DND-41 (cell line): ENCODE measurements at regions not wholly inside any gene's neighbourhood (a gene's known extent, or its start where the extent isn't known, plus 50 kb on each side); places are given as distances from the start of the nearest gene placed in this dataset.

Source experiments
- ATAC-seq: fragments of 200-7000 bp; cut with Tn5 transposase; 3 replicates; pipeline ENCODE4 v1.9.1; 2021; ENCODE audit warnings: low read depth; ENCODE audit not compliant: insufficient read depth
- DNase-seq: peaks from one replicate; pipeline ENCODE4 v3.0.0-alpha.2; 2020
- H2AFZ ChIP-seq: 2 replicates; pipeline ENCODE4 v1.6.0; 2012; ENCODE audit warnings: low read depth, low read length
- H3K27ac ChIP-seq: 2 replicates; pipeline ENCODE4 v1.5.1; 2012; ENCODE audit warnings: low read length, inconsistent platforms
- H3K27me3 ChIP-seq: fragments of 200-600 bp; sonication (generic); 2 replicates; pipeline ENCODE4 v1.6.0; 2012; ENCODE audit warnings: low read length, mild to moderate bottlenecking, inconsistent platforms; ENCODE audit not compliant: insufficient read depth, poor library complexity
- H3K36me3 ChIP-seq: 2 replicates; pipeline ENCODE4 v1.5.1; 2012; ENCODE audit warnings: low read length, inconsistent platforms; ENCODE audit not compliant: insufficient read depth
- H3K4me1 ChIP-seq: 2 replicates; pipeline ENCODE4 v1.5.1; 2012; ENCODE audit warnings: mild to moderate bottlenecking, low read length; ENCODE audit not compliant: insufficient read depth
- H3K4me2 ChIP-seq: 2 replicates; pipeline ENCODE4 v1.6.0; 2012; ENCODE audit warnings: mild to moderate bottlenecking, moderate library complexity, low read length, inconsistent platforms; ENCODE audit not compliant: insufficient read depth
- H3K4me3 ChIP-seq, 2 experiments: fragments of 200-600 bp in 1 of 2; shearing (Covaris generic) in 1 of 2; 2 replicates each; pipeline ENCODE4 v1.5.1; 2012 to 2016; ENCODE audit warnings: inconsistent platforms in 2 of 2, low read length in 2 of 2, mild to moderate bottlenecking in 2 of 2, low read depth in 1 of 2, moderate library complexity in 1 of 2
- H3K79me2 ChIP-seq: 2 replicates; pipeline ENCODE4 v1.6.0; 2012; ENCODE audit warnings: low read length, inconsistent platforms; ENCODE audit not compliant: insufficient read depth
- H3K9ac ChIP-seq: 2 replicates; pipeline ENCODE4 v1.6.0; 2012; ENCODE audit warnings: low read depth, mild to moderate bottlenecking, inconsistent platforms, low read length, moderate library complexity
- H3K9me3 ChIP-seq: 2 replicates; pipeline ENCODE4 v1.5.1; 2012; ENCODE audit warnings: low read length, moderate library complexity, mild to moderate bottlenecking, inconsistent platforms; ENCODE audit not compliant: insufficient read depth, severe bottlenecking
- H4K20me1 ChIP-seq: 2 replicates; pipeline ENCODE4 v1.6.0; 2012; ENCODE audit warnings: low read length; ENCODE audit not compliant: insufficient read depth
- CTCF ChIP-seq: IDR thresholded peaks from 2 replicates; pipeline ENCODE4 v1.5.1; 2012; ENCODE audit warnings: borderline replicate concordance, low read length, moderate library complexity, mild to moderate bottlenecking; ENCODE audit not compliant: poor library complexity, severe bottlenecking; ENCODE audit errors: extremely low read depth
- EZH2 ChIP-seq: IDR thresholded peaks from 3 replicates; pipeline ENCODE4 v1.6.1; 2012; ENCODE audit warnings: borderline replicate concordance, low read depth, mild to moderate bottlenecking, moderate library complexity, low read length, inconsistent platforms; ENCODE audit not compliant: severe bottlenecking

DNA sequence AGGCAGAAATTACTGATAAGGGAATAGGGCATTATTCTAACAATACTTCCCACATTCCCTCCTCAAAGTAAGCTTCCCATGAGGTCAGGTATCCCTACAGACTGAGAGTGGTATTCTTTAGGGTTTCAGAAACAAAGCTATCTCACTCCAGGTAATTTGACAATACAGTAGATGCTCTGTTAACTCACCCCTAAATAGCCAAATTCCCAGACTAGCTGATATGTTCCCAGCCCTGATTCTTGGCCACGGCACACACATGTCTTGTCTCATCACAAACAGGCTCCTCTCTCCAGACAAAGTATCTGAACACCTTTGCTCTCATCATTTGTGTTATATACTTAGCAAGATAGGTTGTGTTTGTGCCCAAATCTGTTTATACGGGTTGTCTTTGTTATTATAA lies 139.9 kb downstream of the ZNF608 start:
- no peaks in the 10 kb centered on the region for H3K27me3 ChIP-seq
- no peaks in the 10 kb centered on the region for H3K9me3 ChIP-seq
- H3K36me3 ChIP-seq = no peaks in the 10 kb centered on the region
- no peaks in the 10 kb centered on the region for H3K79me2 ChIP-seq
- no peak overlapping the region for H3K4me3 ChIP-seq
- H2AFZ ChIP-seq = no peak overlapping the region
- no peak overlapping the region for H3K27ac ChIP-seq
- H3K4me2 ChIP-seq = no peak overlapping the region
- DNase-seq (no peak), ATAC-seq (no peak)
- TF ChIP-seq EZH2 (no peak), CTCF (no peak)
- H3K9ac ChIP-seq = no peak overlapping the region
- peaks cover 14% of the 10 kb centered on the region for H3K4me1 ChIP-seq
- H4K20me1 ChIP-seq = no peaks in the 10 kb centered on the region

GRCh38 chr5:124606093-124606492 lies 140.3 kb downstream of the ZNF608 start:
- no peak overlapping the region for H3K4me2 ChIP-seq
- no peaks in the 10 kb centered on the region for H3K27me3 ChIP-seq
- H3K36me3 ChIP-seq = no peaks in the 10 kb centered on the region
- H2AFZ ChIP-seq = no peak overlapping the region
- H4K20me1 ChIP-seq = no peaks in the 10 kb centered on the region
- H3K4me1 ChIP-seq = peaks cover 15% of the 10 kb centered on the region
- no peak overlapping the region for H3K4me3 ChIP-seq
- DNase-seq (no peak), ATAC-seq (no peak)
- H3K9ac ChIP-seq = no peak overlapping the region
- H3K79me2 ChIP-seq = no peaks in the 10 kb centered on the region
- H3K9me3 ChIP-seq = no peaks in the 10 kb centered on the region
- H3K27ac ChIP-seq = no peak overlapping the region
- TF ChIP-seq CTCF (no peak), EZH2 (no peak)

DNA sequence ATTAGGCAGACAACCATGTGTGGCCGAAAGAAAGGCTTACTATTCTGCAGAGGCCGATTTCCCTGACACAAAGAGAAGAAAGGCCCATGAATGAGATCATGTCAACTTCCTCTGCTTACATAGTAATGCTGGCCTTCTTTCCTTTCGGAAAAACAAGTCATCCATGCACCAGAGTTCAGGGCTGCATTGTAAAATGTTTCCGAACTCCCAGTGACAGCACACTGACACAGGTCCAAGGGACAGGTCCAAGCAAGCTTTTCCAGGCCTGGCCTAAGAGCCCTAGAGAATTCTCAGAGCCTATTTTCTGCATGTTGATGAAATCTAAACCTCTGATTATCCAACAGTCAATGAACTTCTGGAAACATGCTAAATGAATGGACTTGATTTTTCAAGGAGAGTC lies 140.9 kb downstream of the ZNF608 start:
- Histone ChIP-seq H4K20me1 (no peaks in the 10 kb centered on the region), H3K9me3 (no peaks in the 10 kb centered on the region), H3K36me3 (no peaks in the 10 kb centered on the region), H3K4me3 (no peak overlapping the region), H3K27me3 (no peaks in the 10 kb centered on the region), H3K4me2 (no peak overlapping the region), H2AFZ (no peak overlapping the region), H3K27ac (no peak overlapping the region), H3K4me1 (peaks cover 17% of the 10 kb centered on the region), H3K9ac (no peak overlapping the region), H3K79me2 (no peaks in the 10 kb centered on the region)
- TF ChIP-seq CTCF (no peak), EZH2 (no peak)
- no peak for ATAC-seq
- no peak for DNase-seq

GRCh38 chr5:124604419-124604818 lies 142.0 kb downstream of the ZNF608 start:
- H3K4me1 ChIP-seq = peaks cover 29% of the 10 kb centered on the region
- H3K27ac ChIP-seq = no peak overlapping the region
- no peaks in the 10 kb centered on the region for H3K27me3 ChIP-seq
- H4K20me1 ChIP-seq = no peaks in the 10 kb centered on the region
- no peaks in the 10 kb centered on the region for H3K9me3 ChIP-seq
- TF ChIP-seq EZH2 (no peak), CTCF (no peak)
- H3K36me3 ChIP-seq = no peaks in the 10 kb centered on the region
- no peak overlapping the region for H3K9ac ChIP-seq
- no peak overlapping the region for H3K4me2 ChIP-seq
- no peaks in the 10 kb centered on the region for H3K79me2 ChIP-seq
- no peak overlapping the region for H3K4me3 ChIP-seq
- H2AFZ ChIP-seq = no peak overlapping the region
- no peak for DNase-seq
- no peak; the same call in 2 of the 3 replicates for ATAC-seq
